Skeletal muscle cell (primary cell): ENCODE measurements at regions not wholly inside any gene's neighbourhood (a gene's known extent, or its start where the extent isn't known, plus 50 kb on each side); places are given as distances from the start of the nearest gene placed in this dataset.
"Not testable (repeated sequence)": the region's sequence is repeated elsewhere in the genome, so short reads cannot be mapped to it uniquely, and the experiment has no call there.

Experiments
- DNase-seq: peaks from one replicate; pipeline ENCODE4 v3.0.0-alpha.2; 2010; ENCODE audit warnings: low read depth
- H3K4me3 ChIP-seq: 2 replicates; pipeline ENCODE4 v1.5.1; 2011; ENCODE audit warnings: low read depth, mild to moderate bottlenecking, control low read depth, low read length, moderate library complexity

- H3K4me3 ChIP-seq = no peak overlapping the region
- DNase-seq = no peak
These were observed 1001.7 kb upstream of the KCND2 start for GRCh38 chr7:119271147-119271779.

DNA sequence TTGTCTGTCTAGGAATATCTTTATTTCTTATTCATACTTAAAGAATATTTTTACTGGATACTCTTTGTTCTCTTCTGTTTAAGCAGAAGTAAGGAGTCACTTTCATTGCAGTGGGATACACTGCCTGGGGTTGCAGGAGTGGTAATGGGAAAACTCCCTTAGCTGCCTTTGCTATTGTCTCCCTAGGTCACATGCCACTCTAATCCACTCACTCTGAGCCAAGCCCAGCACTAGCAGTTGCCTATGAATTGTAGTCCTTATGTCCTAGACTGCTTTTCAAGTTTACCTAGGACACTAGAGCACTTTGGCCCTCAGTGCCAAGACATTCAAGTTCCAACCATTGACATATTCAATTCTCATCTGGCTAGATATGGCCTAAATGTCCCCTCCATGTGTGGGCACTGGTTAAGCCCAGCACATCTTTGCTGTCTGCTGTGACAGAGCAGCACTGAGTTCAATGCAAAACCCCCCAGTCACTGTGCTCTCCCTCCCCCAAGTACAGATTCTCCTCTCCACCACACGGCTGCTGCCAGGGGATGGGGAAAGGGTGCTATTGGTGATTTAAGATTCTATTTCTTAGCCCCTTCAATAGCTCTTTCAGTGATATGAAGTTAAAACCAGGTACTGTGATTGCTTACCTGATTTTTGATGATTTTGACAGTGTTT is 991.7 kb upstream of the KCND2 start:
- no peak for DNase-seq
- H3K4me3 ChIP-seq = no peak overlapping the region

- H3K4me3 ChIP-seq = no peak overlapping the region
- DNase-seq = no peak
These were observed 989.6 kb upstream of the KCND2 start for GRCh38 chr7:119283353-119283752.

DNA sequence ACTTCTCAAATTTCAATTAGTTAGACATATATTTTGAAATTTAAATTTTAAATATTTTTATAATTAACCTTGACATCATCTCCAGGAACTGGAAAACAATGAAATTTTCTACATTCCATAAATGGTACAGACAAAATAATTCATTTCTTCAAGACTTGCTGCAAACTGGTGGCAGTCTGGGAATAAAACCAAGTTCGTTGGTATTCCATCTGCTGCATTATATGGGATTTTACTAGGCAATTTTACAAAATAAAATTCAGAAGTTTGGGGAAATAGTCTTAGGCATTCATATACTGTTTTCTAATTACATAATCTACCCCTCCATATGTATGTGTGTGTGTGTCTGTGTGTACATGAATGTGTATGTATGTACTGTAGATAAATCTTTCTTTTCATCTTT is 984.6 kb upstream of the KCND2 start:
- DNase-seq = no peak
- no peak overlapping the region for H3K4me3 ChIP-seq

DNA sequence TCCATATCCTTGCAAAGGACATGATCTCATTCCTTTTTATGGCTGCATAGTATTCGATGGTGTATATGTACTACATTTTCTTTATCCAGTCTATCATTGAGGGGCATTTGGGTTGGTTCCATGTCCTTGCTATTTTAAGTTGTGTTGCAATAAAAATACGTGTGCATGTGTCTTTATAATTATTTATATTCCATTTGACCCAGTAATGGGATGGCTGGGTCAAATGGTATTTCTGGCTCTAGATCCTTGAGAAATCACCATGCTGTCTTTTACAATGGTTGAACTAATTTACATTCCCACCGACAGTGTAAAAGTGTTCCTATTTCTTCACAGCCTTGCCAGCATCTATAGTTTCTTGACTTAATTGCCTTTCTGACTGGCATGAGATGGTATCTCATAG is 972.6 kb upstream of the KCND2 start:
- H3K4me3 ChIP-seq, DNase-seq: not testable (repeated sequence)

DNA sequence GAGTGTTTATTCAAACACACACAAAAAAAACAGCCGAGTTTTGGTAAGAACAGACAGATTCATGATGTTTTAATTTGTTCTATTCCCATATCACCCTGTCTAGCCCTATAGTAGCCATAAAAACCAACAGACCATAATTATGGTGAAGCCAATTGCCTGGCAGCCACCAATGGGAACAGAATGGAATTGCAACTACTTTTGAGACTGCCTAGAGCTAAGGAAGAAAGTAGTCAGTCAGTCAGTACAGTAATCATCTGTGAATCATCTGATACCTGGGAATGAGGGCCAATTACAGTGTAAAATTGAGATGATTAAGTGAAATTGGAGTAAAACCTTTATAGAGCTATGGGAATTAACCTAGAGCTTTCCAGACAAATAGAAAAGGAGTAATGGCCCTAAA is 952.7 kb upstream of the KCND2 start:
- no peak overlapping the region for H3K4me3 ChIP-seq
- no peak for DNase-seq

- H3K4me3 ChIP-seq = no peak overlapping the region
- no peak for DNase-seq
These were observed 943.3 kb upstream of the KCND2 start for GRCh38 chr7:119329715-119330114.

GRCh38 chr7:119335405-119335804 is 937.6 kb upstream of the KCND2 start:
- no peak for DNase-seq
- H3K4me3 ChIP-seq = no peak overlapping the region

DNA sequence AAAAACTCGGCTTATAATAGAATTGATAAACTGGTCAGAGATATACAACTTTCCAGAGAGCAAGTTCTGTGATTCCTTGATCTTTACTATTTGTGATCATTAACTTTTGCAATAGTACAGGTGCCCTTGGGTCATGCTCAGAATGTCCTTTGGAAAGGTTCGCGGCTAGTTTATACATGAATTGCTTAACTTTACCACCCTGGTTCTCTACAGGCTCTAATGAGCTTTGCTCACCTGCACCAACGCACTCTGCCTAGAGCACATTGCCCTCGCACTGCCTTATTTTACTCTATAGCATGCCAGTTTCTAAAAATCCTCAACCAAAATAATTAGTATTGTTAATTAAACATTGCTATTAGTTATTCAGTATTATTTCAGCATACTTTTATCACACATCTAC is 931.2 kb upstream of the KCND2 start:
- H3K4me3 ChIP-seq = no peak overlapping the region
- no peak for DNase-seq

DNA sequence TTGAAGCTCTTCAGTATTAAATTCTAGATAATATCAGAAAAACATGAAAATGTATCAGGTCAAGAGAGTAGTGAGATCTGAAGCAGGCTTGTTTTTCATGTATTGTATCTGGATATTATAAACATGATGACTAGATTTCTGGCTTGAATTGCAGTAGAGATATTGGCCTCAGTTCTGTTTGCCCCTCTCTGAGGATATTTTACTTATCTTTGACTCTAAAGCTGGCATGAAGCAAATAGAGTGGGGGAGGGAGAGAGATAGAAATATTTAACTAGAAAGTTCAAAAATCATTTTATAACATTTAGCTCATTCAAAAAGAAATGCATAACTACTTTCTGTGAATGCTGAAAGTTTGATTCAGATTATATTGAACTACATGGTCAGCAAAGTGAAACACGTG is 929.7 kb upstream of the KCND2 start:
- DNase-seq = no peak
- H3K4me3 ChIP-seq = no peak overlapping the region

- no peak for DNase-seq
- H3K4me3 ChIP-seq = no peak overlapping the region
These were observed 928.5 kb upstream of the KCND2 start for GRCh38 chr7:119344466-119344865.

DNA sequence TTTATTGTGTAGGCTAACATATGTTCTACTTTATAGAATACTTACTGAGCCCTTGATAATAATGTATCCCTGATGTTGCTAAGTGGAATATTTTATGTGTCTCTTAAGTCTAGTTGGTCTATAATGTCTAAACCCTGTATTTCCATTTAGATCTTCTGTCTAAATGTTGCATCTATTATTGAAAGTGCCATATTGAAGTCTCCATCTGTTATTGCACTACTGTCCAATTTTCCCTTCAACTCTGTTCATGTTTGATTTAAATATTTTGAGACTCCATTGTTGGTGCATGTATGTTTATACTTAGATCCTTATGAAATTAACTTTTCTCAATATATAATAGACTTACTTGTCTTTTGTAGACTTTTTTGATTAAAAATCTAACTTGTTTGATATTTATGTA is 924.5 kb upstream of the KCND2 start:
- no peak overlapping the region for H3K4me3 ChIP-seq
- DNase-seq = no peak

GRCh38 chr7:119350334-119350733 is 922.6 kb upstream of the KCND2 start:
- DNase-seq = no peak
- H3K4me3 ChIP-seq = no peak overlapping the region

- no peak for DNase-seq
- no peak overlapping the region for H3K4me3 ChIP-seq
These were observed 921.7 kb upstream of the KCND2 start for GRCh38 chr7:119351320-119351719.

DNA sequence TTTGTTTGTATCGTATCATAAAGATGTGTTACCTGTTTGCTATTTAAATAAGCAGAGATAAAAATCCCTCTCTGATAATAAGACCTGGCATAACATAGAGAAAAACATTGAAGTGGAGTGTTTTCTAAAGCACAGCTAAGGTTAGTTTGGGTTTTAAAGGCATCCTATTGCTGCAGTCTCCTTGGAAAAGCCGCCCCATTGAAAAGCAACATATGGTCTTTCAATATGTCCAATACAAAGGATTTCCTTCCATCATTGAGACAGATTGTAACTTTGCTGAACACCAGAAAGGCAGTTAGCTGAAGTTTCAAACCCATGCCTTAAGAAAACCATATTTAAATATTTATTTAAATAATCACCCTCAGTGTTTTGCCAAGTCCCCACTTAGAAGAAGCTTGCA is 898.5 kb upstream of the KCND2 start:
- no peak for DNase-seq
- H3K4me3 ChIP-seq = no peak overlapping the region

DNA sequence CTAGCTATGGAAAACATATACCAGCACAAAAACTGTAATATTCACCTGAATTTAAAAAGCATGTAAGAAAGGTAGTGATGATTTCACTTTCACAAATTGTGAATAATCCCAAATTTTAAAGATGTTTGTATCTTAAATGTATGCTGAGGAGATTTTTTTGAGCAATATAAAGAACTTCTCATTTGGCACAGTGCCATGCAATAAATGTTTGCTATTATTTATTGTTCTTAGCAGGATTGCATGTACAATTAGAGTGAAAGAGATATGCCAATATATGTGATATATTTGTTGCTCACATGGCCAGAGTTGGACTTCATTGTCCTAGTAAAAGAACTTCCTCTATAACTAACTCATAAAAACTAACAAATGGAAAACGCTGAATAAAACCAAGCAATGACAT is 895.1 kb upstream of the KCND2 start:
- H3K4me3 ChIP-seq = no peak overlapping the region
- no peak for DNase-seq

- DNase-seq = no peak
- no peak overlapping the region for H3K4me3 ChIP-seq
These were observed 890.2 kb upstream of the KCND2 start for GRCh38 chr7:119382726-119383125.

DNA sequence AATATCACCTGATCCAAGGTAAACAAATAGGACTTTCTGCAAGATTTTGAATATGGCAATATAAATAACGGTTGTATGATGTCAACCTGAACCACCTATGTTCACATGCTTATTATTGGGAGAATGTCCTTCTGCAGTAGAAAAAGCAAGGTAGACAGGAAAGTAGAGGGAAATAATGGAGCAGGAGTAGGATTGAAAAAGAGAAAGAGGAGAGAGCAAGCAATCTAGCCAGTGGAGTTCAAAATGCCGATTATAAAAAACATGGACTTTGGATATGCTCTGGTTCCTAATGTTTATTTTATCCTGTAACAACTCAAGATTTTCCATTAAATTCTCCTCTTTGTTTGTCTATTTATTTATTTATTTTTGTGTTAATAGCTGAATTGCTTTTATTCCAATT is 878.0 kb upstream of the KCND2 start:
- DNase-seq = no peak
- no peak overlapping the region for H3K4me3 ChIP-seq

DNA sequence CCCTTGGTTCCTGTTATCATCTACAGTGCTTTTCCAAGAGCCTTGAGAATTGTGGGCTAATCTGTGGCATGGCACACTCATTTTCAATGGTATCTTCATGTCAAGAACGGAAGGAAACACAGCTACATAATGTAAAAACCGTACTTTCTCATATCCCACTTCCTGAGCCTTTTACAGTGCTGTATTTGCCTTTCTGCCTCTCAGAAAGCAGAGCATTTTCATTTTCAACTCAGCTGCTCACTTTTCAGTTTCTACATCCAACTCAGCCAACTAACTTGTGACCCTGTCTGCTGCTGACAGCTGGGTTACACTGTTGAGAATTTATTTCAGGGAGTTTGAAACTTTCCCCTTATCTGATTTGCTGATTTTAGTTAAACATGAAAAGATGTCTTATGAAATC is 875.8 kb upstream of the KCND2 start:
- H3K4me3 ChIP-seq = no peak overlapping the region
- no peak for DNase-seq

GRCh38 chr7:119408596-119408995 is 864.4 kb upstream of the KCND2 start:
- DNase-seq = no peak
- H3K4me3 ChIP-seq = no peak overlapping the region

- H3K4me3 ChIP-seq = no peak overlapping the region
- DNase-seq = no peak
These were observed 859.6 kb upstream of the KCND2 start for GRCh38 chr7:119413314-119413805.
